ENCODE measurements at regions not wholly inside any gene's neighbourhood (a gene's known extent, or its start where the extent isn't known, plus 50 kb on each side); places are given as distances from the start of the nearest gene placed in this dataset.

DNA sequence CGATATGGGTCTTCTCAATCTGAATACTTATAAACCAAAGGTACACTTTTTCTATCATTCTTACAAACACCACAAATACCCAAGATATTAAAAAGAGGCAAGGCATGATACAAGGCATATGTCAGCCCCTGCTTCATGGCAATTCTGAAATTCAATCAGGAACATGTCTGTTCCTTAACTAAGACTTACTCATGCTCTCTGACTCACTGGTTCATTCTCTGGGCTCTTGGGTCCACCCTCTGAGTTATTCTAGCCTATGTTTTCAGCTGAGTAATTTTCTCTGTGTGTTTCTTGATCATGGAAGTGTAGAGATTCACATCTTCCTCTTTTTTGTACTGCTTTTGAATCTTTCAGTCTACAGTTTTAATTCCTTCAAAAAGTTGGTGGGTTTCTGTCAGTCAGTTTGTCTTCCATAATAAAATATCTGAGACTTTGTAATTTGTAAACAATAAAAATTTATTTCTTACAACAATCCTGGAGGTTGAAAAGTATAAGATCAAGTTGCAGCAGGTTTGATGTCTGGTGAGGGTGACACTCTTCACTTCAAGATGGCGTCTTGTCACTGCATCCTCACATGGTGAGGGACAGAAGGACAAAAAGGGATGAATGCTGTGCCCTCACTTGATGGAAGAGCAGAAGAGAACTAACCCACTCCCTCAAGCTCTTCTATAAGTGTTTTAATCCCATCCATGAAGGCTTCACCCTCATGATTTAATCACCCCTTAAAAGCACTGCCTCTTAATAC lies 211.7 kb downstream of the FAM76B start:
- Histone ChIP-seq H3K4me3 (ENCODE audit: low read depth in 1 of 2, low read length in 2 of 2) (no peak overlapping the region), H3K9me3 (ENCODE audit: control insufficient read depth in 2 of 2, insufficient read depth in 1 of 2, low read depth in 1 of 2, low read length in 1 of 2) (no peaks in the 10 kb centered on the region), H3K36me3 (ENCODE audit: control insufficient read depth in 2 of 2, insufficient read depth in 2 of 2, low read length in 1 of 2) (no peaks in the 10 kb centered on the region), H3K27ac (ENCODE audit: low read depth in 2 of 2, low read length in 1 of 2) (no peak overlapping the region), H3K27me3 (ENCODE audit: control insufficient read depth in 1 of 2, insufficient read depth in 2 of 2, low read length in 2 of 2) (no peaks in the 10 kb centered on the region), H3K4me1 (ENCODE audit: control insufficient read depth in 2 of 2, insufficient read depth in 2 of 2, low read length in 1 of 2) (peaks cover 0 to 2% of the 10 kb centered on the region in 2 donors)
- WGBS, 2 donors, result 90 to 93% methylated on average over 2 of the region's 2 CpGs

DNA sequence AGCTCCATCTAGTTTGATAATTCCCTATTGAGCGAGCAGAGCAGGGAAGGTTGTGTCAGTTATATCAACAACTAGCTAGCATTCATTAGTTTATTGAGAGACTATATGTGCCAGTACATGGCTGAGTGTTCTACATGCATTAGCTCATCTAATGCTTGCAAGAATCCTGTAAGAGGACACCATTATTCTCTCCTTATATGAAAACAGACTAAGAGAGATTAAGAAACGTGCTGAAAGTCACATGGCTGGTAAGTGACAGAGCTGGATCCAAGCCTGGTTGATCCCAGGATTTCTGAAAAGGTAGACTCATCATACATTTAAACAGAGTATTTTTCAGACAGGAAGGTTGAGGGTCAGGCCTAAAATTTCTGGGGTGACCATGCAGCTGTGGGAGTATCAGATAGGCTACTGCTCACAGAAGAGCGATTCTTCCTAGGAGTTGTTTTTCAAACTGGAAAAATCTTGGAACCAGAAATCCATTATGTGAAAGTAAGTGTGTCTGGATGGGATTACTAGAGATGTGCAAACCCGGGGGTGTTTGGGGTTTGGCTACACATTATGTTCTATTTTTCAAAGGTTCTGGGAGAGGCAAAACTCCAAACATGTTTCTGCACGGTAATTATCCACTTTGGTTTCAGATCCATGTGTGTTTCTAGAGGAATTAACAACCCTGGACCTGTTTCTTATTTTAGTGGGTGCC lies 213.3 kb downstream of the FAM76B start:
- 52 to 54% methylated on average over 5 of the region's 5 CpGs for WGBS, 2 donors
- Histone ChIP-seq H3K9me3 (ENCODE audit: control insufficient read depth in 2 of 2, insufficient read depth in 1 of 2, low read depth in 1 of 2, low read length in 1 of 2) (no peaks in the 10 kb centered on the region), H3K27me3 (ENCODE audit: control insufficient read depth in 1 of 2, insufficient read depth in 2 of 2, low read length in 2 of 2) (no peaks in the 10 kb centered on the region), H3K36me3 (ENCODE audit: control insufficient read depth in 2 of 2, insufficient read depth in 2 of 2, low read length in 1 of 2) (no peaks in the 10 kb centered on the region), H3K27ac (ENCODE audit: low read depth in 2 of 2, low read length in 1 of 2) (no peak overlapping the region), H3K4me3 (ENCODE audit: low read depth in 1 of 2, low read length in 2 of 2) (no peak overlapping the region), H3K4me1 (ENCODE audit: control insufficient read depth in 2 of 2, insufficient read depth in 2 of 2, low read length in 1 of 2) (peaks cover 0 to 2% of the 10 kb centered on the region in 2 donors)

DNA sequence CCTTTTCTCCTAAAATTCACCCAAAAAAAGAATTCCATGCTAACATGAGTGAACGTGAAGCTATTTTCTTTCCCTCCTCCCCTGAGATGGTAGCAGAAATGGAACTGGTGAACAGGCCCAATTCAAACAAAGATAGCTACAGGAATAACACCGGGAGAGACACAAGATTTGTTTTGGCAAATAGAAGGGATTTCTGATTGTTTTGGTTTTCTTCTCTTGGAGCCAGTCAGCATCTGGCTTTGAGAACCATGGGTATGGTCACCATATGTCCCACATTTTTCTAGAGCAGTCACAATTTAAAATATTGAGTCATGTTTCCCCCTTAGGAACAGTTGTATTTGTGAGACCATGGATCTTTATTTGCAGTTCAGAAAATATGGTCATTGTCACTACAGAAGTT lies 214.1 kb downstream of the FAM76B start:
- Histone ChIP-seq H3K27me3 (ENCODE audit: control insufficient read depth in 1 of 2, insufficient read depth in 2 of 2, low read length in 2 of 2) (no peaks in the 10 kb centered on the region), H3K4me3 (ENCODE audit: low read depth in 1 of 2, low read length in 2 of 2) (no peak overlapping the region), H3K9me3 (ENCODE audit: control insufficient read depth in 2 of 2, insufficient read depth in 1 of 2, low read depth in 1 of 2, low read length in 1 of 2) (no peaks in the 10 kb centered on the region), H3K27ac (ENCODE audit: low read depth in 2 of 2, low read length in 1 of 2) (no peak overlapping the region), H3K4me1 (ENCODE audit: control insufficient read depth in 2 of 2, insufficient read depth in 2 of 2, low read length in 1 of 2) (peaks cover 0 to 2% of the 10 kb centered on the region in 2 donors), H3K36me3 (ENCODE audit: control insufficient read depth in 2 of 2, insufficient read depth in 2 of 2, low read length in 1 of 2) (no peaks in the 10 kb centered on the region)
- WGBS, 2 donors, result 73 to 89% methylated on average over 2 of the region's 2 CpGs

DNA sequence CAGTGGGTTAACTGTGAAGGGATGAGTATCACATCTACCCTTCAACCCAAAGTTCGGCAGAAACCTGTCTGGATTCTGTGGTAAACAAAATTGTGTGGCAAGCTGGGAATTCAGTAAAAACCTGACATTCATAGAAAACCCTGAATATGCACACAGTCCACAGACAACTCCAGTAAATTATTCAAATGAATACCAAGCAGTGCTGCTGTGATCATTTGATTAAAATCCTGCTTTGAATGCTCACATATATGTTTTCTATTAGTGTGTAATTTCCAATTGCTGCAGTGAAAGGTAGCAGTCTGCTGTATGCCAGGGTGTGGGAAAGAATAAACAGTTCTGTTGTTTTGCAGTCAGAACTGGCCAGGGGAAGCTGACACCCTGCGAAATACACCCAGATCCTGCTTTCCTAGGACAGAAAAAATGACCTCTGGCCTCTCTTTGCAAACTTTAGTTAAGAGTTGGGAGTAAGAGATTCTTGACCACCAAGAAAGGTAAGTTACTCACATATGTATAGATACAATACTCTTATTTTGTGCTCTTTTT lies 217.8 kb downstream of the FAM76B start:
- H3K9me3 ChIP-seq (ENCODE audit: control insufficient read depth in 2 of 2, insufficient read depth in 1 of 2, low read depth in 1 of 2, low read length in 1 of 2), result no peaks in the 10 kb centered on the region
- no peaks in the 10 kb centered on the region for H3K27me3 ChIP-seq (ENCODE audit: control insufficient read depth in 1 of 2, insufficient read depth in 2 of 2, low read length in 2 of 2)
- H3K4me1 ChIP-seq (ENCODE audit: control insufficient read depth in 2 of 2, insufficient read depth in 2 of 2, low read length in 1 of 2), result no peaks in the 10 kb centered on the region
- 87 to 92% methylated on average over 2 of the region's 2 CpGs for WGBS, 2 donors
- no peaks in the 10 kb centered on the region for H3K36me3 ChIP-seq (ENCODE audit: control insufficient read depth in 2 of 2, insufficient read depth in 2 of 2, low read length in 1 of 2)
- no peak overlapping the region for H3K4me3 ChIP-seq (ENCODE audit: low read depth in 1 of 2, low read length in 2 of 2)
- no peak overlapping the region for H3K27ac ChIP-seq (ENCODE audit: low read depth in 2 of 2, low read length in 1 of 2)

DNA sequence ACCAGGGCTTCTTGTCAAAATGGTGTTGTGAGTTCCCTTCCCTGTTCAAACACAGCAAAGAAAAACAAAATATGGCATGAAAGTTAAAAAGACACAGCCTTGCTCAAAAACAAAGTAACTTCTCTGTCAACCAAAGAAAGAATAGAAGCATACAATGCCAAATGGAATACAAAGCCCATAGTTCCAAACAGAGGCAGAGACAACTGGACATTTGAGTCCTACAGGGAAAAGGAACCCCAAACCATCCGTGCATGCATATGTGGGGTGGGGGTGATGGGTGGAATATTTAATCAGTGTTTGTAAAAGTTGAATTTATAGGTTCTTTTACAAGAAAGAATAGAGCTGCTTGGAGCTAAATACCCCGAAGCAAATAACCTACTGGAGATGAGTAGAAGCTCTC lies 218.7 kb downstream of the FAM76B start:
- no peaks in the 10 kb centered on the region for H3K9me3 ChIP-seq (ENCODE audit: control insufficient read depth in 2 of 2, insufficient read depth in 1 of 2, low read depth in 1 of 2, low read length in 1 of 2)
- WGBS, 2 donors, result 91 to 95% methylated on average over 2 of the region's 2 CpGs
- no peak overlapping the region for H3K27ac ChIP-seq (ENCODE audit: low read depth in 2 of 2, low read length in 1 of 2)
- no peaks in the 10 kb centered on the region for H3K27me3 ChIP-seq (ENCODE audit: control insufficient read depth in 1 of 2, insufficient read depth in 2 of 2, low read length in 2 of 2)
- H3K36me3 ChIP-seq (ENCODE audit: control insufficient read depth in 2 of 2, insufficient read depth in 2 of 2, low read length in 1 of 2), result no peaks in the 10 kb centered on the region
- H3K4me1 ChIP-seq (ENCODE audit: control insufficient read depth in 2 of 2, insufficient read depth in 2 of 2, low read length in 1 of 2), result no peaks in the 10 kb centered on the region
- H3K4me3 ChIP-seq (ENCODE audit: low read depth in 1 of 2, low read length in 2 of 2), result no peak overlapping the region

DNA sequence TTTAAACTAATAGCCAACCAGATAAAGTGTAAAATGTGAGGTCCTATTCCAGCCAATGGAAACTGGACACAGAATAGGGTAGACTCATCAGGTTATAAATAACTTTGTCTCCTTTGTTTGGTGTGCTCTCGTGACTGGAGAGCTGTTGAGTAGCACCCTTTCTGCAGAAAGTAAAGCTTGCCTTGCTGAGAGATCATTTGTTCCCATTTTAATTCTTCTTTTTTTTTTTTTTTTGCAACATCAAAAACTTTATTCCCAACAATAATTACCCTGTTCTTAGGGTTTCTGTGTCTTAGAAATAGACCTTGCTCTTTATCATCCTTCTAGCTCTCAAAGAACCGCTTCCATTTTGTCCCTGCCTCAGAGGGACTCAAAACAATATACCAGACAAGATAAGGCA lies 220.4 kb downstream of the FAM76B start:
- Histone ChIP-seq H3K27ac (ENCODE audit: low read depth in 2 of 2, low read length in 1 of 2) (no peak overlapping the region), H3K36me3 (ENCODE audit: control insufficient read depth in 2 of 2, insufficient read depth in 2 of 2, low read length in 1 of 2) (no peaks in the 10 kb centered on the region), H3K4me3 (ENCODE audit: low read depth in 1 of 2, low read length in 2 of 2) (no peak overlapping the region), H3K27me3 (ENCODE audit: control insufficient read depth in 1 of 2, insufficient read depth in 2 of 2, low read length in 2 of 2) (no peaks in the 10 kb centered on the region), H3K9me3 (ENCODE audit: control insufficient read depth in 2 of 2, insufficient read depth in 1 of 2, low read depth in 1 of 2, low read length in 1 of 2) (no peaks in the 10 kb centered on the region), H3K4me1 (ENCODE audit: control insufficient read depth in 2 of 2, insufficient read depth in 2 of 2, low read length in 1 of 2) (no peaks in the 10 kb centered on the region)
- 89 to 92% methylated on average over 2 of the region's 2 CpGs for WGBS, 2 donors

DNA sequence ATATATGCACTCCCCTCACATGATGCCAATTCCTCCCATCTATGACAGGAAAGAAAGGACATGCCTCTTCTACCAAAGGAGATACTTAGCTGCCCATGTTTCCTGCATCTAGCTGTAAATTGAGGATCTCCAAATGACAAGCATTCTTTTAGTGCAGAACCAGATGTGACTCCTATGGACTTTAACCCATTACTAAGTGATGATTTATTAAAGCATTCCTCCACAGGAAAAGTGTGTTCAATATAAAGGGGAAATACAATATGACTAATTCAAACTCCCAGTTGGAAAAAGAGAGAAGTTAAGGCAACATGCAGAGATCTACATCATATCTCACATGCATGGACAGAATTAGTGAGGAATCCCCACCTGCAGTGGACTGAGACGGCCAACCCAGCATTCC lies 221.3 kb downstream of the FAM76B start:
- 88 to 96% methylated on average over 1 of the region's 1 CpG for WGBS, 2 donors
- Histone ChIP-seq H3K9me3 (ENCODE audit: control insufficient read depth in 2 of 2, insufficient read depth in 1 of 2, low read depth in 1 of 2, low read length in 1 of 2) (no peaks in the 10 kb centered on the region), H3K27ac (ENCODE audit: low read depth in 2 of 2, low read length in 1 of 2) (no peak overlapping the region), H3K4me3 (ENCODE audit: low read depth in 1 of 2, low read length in 2 of 2) (no peak overlapping the region), H3K36me3 (ENCODE audit: control insufficient read depth in 2 of 2, insufficient read depth in 2 of 2, low read length in 1 of 2) (no peaks in the 10 kb centered on the region), H3K27me3 (ENCODE audit: control insufficient read depth in 1 of 2, insufficient read depth in 2 of 2, low read length in 2 of 2) (no peaks in the 10 kb centered on the region), H3K4me1 (ENCODE audit: control insufficient read depth in 2 of 2, insufficient read depth in 2 of 2, low read length in 1 of 2) (no peaks in the 10 kb centered on the region)

DNA sequence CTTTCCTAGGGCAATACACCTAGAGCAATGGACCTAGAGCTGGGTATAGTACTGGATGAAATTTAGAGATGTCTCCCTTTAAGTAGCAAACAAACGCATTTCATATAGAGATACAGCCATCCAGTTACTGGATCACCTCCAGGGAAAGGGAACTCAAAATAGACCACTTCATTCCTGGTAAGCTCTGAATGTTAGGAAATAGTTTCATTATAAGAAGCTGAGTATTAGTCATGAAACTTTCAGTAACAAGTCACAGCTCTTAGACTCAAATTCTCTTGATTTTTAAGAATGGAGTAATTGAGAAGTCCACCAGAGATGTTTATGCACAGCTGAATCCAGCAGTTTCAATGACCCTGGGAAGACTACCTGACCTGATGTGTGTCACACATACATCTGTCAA lies 221.9 kb downstream of the FAM76B start:
- no peaks in the 10 kb centered on the region for H3K36me3 ChIP-seq (ENCODE audit: control insufficient read depth in 2 of 2, insufficient read depth in 2 of 2, low read length in 1 of 2)
- WGBS, 2 donors, result 79 to 81% methylated on average over 1 of the region's 1 CpG
- no peak overlapping the region for H3K4me3 ChIP-seq (ENCODE audit: low read depth in 1 of 2, low read length in 2 of 2)
- H3K27ac ChIP-seq (ENCODE audit: low read depth in 2 of 2, low read length in 1 of 2), result no peak overlapping the region
- H3K9me3 ChIP-seq (ENCODE audit: control insufficient read depth in 2 of 2, insufficient read depth in 1 of 2, low read depth in 1 of 2, low read length in 1 of 2), result no peaks in the 10 kb centered on the region
- no peaks in the 10 kb centered on the region for H3K27me3 ChIP-seq (ENCODE audit: control insufficient read depth in 1 of 2, insufficient read depth in 2 of 2, low read length in 2 of 2)
- H3K4me1 ChIP-seq (ENCODE audit: control insufficient read depth in 2 of 2, insufficient read depth in 2 of 2, low read length in 1 of 2), result no peaks in the 10 kb centered on the region

DNA sequence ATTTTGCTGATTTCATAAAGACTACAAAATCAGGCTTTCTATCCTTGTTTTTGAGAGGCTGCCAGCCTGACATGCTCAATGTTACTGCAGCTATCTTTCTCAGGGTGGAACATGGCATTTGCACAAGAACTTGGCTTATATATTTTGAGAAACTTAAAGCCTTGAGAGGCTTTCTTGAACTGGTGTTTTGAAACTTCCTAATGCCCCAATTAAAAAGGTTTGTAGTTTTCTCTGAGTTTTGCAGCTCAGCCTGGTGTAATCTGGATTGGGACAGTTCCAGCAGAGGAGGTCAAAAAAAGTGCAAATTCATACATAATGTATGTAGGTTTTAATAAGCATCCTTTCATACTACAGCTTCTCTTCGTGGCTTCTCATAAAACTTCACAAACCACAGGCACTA lies 223.4 kb downstream of the FAM76B start:
- H3K4me1 ChIP-seq (ENCODE audit: control insufficient read depth in 2 of 2, insufficient read depth in 2 of 2, low read length in 1 of 2), result no peaks in the 10 kb centered on the region
- H3K36me3 ChIP-seq (ENCODE audit: control insufficient read depth in 2 of 2, insufficient read depth in 2 of 2, low read length in 1 of 2), result no peaks in the 10 kb centered on the region
- H3K27me3 ChIP-seq (ENCODE audit: control insufficient read depth in 1 of 2, insufficient read depth in 2 of 2, low read length in 2 of 2), result no peaks in the 10 kb centered on the region
- 13 to 25% methylated on average over 1 of the region's 1 CpG for WGBS, 2 donors
- H3K9me3 ChIP-seq (ENCODE audit: control insufficient read depth in 2 of 2, insufficient read depth in 1 of 2, low read depth in 1 of 2, low read length in 1 of 2), result no peaks in the 10 kb centered on the region
- no peak overlapping the region for H3K4me3 ChIP-seq (ENCODE audit: low read depth in 1 of 2, low read length in 2 of 2)
- H3K27ac ChIP-seq (ENCODE audit: low read depth in 2 of 2, low read length in 1 of 2), result no peak overlapping the region

Data from esophagus (tissue), 2 donors.